Subcutaneous abdominal adipose tissue (tissue), 5 donors: ENCODE measurements at regions not wholly inside any gene's neighbourhood (a gene's known extent, or its start where the extent isn't known, plus 50 kb on each side); places are given as distances from the start of the nearest gene placed in this dataset.

Source experiments
- H3K27ac ChIP-seq: one replicate; pipeline ENCODE4 v1.7.0; 2013; ENCODE audit warnings: low read depth, mild to moderate bottlenecking, inconsistent platforms, low read length, moderate library complexity
- H3K27me3 ChIP-seq, 5 donors: one replicate each; pipeline ENCODE4 v1.7.0; 2013; ENCODE audit warnings: low read length in 5 of 5, inconsistent platforms in 1 of 5; ENCODE audit not compliant: control insufficient read depth in 5 of 5, insufficient read depth in 4 of 5
- H3K36me3 ChIP-seq, 5 donors: one replicate each; pipeline ENCODE4 v1.7.0; 2013; ENCODE audit warnings: low read length in 5 of 5; ENCODE audit not compliant: control insufficient read depth in 5 of 5, insufficient read depth in 5 of 5
- H3K4me1 ChIP-seq, 5 donors: one replicate each; pipeline ENCODE4 v1.7.0; 2013; ENCODE audit warnings: low read length in 5 of 5, mild to moderate bottlenecking in 3 of 5, moderate library complexity in 1 of 5; ENCODE audit not compliant: control insufficient read depth in 5 of 5, insufficient read depth in 5 of 5
- H3K4me3 ChIP-seq, 5 donors: one replicate each; pipeline ENCODE4 v1.7.0; 2013; ENCODE audit warnings: low read length in 5 of 5, low read depth in 1 of 5
- H3K9ac ChIP-seq, 5 donors: one replicate each; pipeline ENCODE4 v1.7.0; 2013; ENCODE audit warnings: low read length in 5 of 5, mild to moderate bottlenecking in 4 of 5, moderate library complexity in 3 of 5
- H3K9me3 ChIP-seq, 5 donors: one replicate each; pipeline ENCODE4 v1.7.0; 2013; ENCODE audit warnings: low read length in 5 of 5; ENCODE audit not compliant: control insufficient read depth in 5 of 5
- donor health status: healthy.
- donor health status: healthy.
- donor health status: healthy.
- donor health status: healthy.
- donor health status: healthy.

DNA sequence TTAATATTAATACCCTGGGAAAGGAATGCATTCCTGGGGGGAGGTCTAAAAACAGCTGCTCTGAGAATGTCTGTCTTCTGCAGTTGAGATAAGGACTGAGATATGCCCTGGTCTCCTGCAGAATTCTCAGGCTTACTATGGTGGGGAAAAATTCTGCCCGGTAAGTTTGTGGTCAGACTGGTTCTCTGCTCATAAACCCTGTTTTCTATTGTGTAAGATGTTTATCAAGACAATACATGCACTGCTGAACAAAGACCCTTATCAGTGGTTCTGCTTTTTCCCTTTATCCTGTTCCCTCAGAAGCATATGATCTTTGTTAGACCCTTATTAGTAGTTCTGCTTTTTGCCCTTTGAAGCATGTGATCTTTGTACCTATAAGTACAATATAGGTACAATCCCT, 494.6 kb downstream of the CNTN6 start:
- peaks cover 0 to 33% (median 16%) of the 10 kb centered on the region in 5 donors for H3K9me3 ChIP-seq

DNA sequence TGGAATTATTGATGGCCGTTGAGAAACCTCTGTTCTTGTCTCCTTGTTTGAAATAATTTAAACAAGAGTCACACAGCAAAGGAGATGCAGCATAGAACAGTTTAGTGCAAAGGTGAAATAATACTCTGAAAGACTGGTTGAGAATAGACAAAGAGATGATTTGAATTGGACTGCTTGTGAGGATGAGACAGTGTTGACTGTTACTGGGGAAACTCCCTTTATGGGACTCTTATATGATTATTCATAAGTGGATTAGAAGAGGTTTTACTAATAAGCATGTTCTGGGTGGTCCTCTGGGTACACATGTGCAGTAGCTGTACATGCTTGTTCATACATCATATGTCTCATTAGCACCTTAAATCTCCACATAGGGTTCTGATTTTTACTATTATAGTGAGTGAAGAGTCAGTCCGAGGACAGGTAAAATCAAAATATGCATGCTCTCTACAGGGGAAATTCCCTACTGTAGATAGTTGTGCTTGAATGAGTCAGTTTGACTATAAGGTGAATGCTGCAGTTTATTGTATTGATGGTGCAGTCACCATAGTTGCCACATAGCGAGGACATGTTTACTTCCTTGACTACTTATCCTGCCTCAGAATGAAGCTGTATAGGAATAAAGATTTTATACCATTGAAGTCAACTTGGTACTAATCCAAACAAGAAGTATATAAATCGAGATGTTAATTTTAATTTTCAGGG, 498.7 kb downstream of the CNTN6 start:
- Histone ChIP-seq H3K36me3 (no peaks in the 10 kb centered on the region), H3K27me3 (no peaks in the 10 kb centered on the region), H3K9me3 (peaks cover 0 to 26% (median 16%) of the 10 kb centered on the region in 5 donors), H3K4me3 (no peak overlapping the region), H3K27ac (no peak overlapping the region), H3K4me1 (no peaks in the 10 kb centered on the region), H3K9ac (no peak overlapping the region)

More for the DNA sequence above, 494.6 kb downstream of the CNTN6 start:
- H3K4me3 ChIP-seq: no peak overlapping the region
- no peak overlapping the region for H3K27ac ChIP-seq
- no peaks in the 10 kb centered on the region for H3K27me3 ChIP-seq
- no peaks in the 10 kb centered on the region for H3K4me1 ChIP-seq
- no peaks in the 10 kb centered on the region for H3K36me3 ChIP-seq
- H3K9ac ChIP-seq: no peak overlapping the region

DNA sequence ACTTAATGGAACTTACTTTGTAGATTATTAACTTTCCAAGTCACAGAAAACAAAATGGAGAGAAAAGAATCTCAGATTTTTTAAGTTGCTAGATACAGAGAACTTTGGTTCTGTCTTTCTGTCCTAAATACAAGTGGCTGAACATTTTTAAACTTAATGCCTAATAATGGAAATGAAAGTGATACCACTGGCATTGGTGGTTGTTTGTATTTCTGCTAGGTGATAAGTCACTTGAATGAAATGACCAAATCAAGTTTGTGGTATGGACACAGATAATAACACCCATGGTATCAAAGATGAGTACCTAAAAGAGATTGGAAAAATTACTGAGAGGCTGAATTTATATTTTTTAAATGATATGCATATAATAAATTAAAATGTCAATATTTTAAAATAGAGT, 502.1 kb downstream of the CNTN6 start:
- Histone ChIP-seq H3K27me3 (no peaks in the 10 kb centered on the region), H3K9ac (no peak overlapping the region), H3K4me3 (no peak overlapping the region), H3K36me3 (no peaks in the 10 kb centered on the region), H3K27ac (no peak overlapping the region), H3K9me3 (peaks cover 0 to 13% (median 6%) of the 10 kb centered on the region in 5 donors), H3K4me1 (no peaks in the 10 kb centered on the region)

DNA sequence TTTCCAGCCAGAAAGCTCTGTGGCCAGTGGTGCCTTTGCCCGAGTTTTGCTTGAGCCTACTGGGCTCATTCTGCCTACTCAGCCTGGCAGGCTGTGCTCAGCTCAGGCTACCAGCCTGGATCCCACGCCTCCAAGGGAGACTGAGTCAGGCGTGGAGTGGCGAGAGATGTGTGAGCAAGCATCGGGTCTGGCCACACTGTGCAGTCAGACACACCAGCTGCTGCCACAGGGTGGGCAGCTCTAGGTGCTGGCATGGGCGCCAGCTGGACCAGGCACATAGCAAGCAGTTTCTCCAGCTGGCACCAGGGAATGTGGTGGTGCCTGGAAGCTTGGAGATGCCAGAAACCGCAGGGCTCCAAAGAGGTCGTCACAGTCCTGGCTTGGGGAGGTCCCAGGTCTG, 498.5 kb upstream of the CNTN4 start:
- no peaks in the 10 kb centered on the region for H3K36me3 ChIP-seq
- no peak overlapping the region for H3K4me3 ChIP-seq
- no peaks in the 10 kb centered on the region for H3K27me3 ChIP-seq

DNA sequence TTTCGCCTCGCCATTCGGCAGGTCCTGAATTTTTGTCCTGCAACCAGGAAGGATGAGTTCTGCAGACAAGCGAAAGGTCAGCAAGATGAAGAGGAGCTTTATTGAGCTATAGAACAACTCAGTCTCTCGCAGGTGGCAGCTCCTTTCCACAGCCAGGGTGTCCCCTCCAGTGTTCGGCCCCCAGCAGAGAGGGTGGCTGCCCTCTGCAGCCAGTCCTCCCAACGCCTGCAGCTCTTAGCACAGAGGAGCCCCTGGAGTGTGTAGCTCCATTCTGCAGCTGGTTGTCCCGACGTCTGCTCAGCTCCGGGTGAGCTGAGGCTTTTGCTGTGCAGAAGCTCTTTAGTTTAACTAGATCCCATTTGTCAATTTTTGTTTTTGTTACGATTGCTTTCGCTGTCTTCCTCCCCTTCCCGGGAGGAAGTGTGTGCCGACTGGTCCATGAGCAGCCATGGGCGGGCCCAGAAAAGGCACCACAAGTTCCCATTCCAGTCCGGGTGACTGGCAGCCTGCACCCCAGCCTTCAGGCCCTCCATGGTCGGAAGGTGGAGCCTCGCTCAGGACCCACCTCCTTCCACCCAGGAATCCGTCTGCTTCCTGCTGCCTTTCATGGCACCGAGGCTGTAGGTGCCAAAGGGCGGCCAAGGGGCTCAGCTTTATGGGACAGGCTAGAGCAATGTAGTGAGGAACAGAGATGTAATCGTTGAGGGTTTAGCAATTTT, 497.8 kb upstream of the CNTN4 start:
- Histone ChIP-seq H3K4me1 (no peaks in the 10 kb centered on the region), H3K4me3 (no peak overlapping the region), H3K9ac (no peak overlapping the region), H3K27me3 (no peaks in the 10 kb centered on the region), H3K27ac (no peak overlapping the region), H3K9me3 (peaks cover 0 to 4% (median 0%) of the 10 kb centered on the region in 5 donors), H3K36me3 (no peaks in the 10 kb centered on the region)

More for the DNA sequence above, 498.5 kb upstream of the CNTN4 start:
- H3K27ac ChIP-seq: no peak overlapping the region
- no peaks in the 10 kb centered on the region for H3K4me1 ChIP-seq
- peaks cover 0 to 4% (median 0%) of the 10 kb centered on the region in 5 donors for H3K9me3 ChIP-seq
- H3K9ac ChIP-seq: no peak overlapping the region

DNA sequence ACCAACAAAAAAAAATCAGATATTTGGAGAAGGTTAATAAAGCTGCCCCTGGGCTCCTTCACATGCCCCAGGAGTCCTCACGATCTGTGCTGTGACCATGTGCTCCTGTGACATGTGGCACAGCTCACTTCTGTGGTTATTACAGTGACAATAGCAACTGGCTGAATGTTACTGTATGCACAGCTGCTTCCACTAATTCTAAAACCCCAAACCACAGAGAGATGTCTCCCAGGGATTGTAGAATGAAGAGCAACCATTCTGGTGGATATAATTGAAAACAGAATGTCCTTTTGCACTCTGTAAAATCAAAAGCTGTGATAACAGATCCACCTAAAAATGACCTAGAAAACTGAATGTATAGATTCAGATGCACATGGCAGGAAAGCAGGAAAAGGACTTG, 489.2 kb upstream of the CNTN4 start:
- Histone ChIP-seq H3K27ac (no peak overlapping the region), H3K36me3 (no peaks in the 10 kb centered on the region), H3K4me3 (no peak overlapping the region), H3K9ac (no peak overlapping the region), H3K27me3 (no peaks in the 10 kb centered on the region), H3K9me3 (no peaks in the 10 kb centered on the region), H3K4me1 (no peaks in the 10 kb centered on the region)

DNA sequence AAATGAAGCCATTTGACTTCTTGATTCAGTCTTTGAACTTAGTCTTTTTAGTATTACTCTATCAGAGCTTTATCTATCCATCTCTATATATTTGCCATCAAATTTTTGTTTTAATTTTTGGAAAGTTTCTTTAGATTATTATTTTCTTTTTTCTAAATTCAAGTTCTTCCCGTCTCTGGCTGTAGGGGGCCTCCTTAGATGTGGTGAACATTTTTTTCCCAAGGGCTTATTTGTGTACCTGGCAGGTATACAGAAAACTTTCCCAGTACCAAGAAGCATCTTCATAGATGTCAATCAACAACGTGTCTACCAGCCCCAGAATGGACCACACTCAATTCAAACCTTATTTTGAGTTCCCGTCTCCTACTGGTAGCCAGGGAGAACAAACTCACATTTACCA, 486.8 kb upstream of the CNTN4 start:
- Histone ChIP-seq H3K4me3 (no peak overlapping the region), H3K9me3 (no peaks in the 10 kb centered on the region), H3K4me1 (no peaks in the 10 kb centered on the region), H3K27ac (no peak overlapping the region), H3K36me3 (no peaks in the 10 kb centered on the region), H3K9ac (no peak overlapping the region), H3K27me3 (no peaks in the 10 kb centered on the region)

DNA sequence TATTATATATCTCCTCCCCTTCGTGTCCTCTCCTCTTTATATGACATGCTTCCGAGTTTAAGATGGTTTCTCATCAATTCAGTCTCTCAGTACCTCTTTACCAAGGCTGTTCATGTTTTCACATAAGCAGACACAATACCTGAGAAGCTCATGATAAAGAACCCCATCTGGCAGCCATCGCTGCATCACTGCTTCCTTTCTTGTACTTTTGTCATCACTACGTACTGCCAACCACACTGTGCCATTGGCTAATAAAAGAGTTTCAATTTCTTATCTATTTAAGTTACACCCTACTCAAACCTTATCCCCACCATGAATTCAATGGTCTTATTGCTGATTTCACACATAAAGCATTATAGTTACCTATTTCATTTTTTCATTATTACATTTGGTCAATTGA, 484.7 kb upstream of the CNTN4 start:
- Histone ChIP-seq H3K9ac (no peak overlapping the region), H3K4me3 (no peak overlapping the region), H3K9me3 (no peaks in the 10 kb centered on the region), H3K27ac (no peak overlapping the region), H3K27me3 (no peaks in the 10 kb centered on the region), H3K36me3 (no peaks in the 10 kb centered on the region), H3K4me1 (no peaks in the 10 kb centered on the region)

DNA sequence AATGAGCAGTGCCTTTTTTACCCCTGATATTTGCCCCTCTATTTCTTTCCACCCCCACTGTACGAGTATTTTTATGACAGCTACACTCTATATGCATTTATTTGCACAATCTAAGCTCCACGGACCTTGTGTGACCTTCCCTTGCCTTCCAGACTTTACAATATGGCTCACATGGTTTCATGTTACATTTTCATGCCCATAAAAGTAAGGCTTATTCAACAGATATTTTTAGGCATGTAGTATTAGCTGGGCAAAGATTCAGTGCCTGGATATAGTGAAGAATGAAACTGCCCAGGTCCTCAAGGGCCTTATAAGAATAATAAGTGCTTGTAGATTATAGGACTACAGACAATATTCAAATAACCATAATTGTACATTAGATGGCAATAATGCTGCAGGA, 481.9 kb upstream of the CNTN4 start:
- H3K4me1 ChIP-seq: no peaks in the 10 kb centered on the region
- no peaks in the 10 kb centered on the region for H3K36me3 ChIP-seq
- no peak overlapping the region for H3K9ac ChIP-seq

DNA sequence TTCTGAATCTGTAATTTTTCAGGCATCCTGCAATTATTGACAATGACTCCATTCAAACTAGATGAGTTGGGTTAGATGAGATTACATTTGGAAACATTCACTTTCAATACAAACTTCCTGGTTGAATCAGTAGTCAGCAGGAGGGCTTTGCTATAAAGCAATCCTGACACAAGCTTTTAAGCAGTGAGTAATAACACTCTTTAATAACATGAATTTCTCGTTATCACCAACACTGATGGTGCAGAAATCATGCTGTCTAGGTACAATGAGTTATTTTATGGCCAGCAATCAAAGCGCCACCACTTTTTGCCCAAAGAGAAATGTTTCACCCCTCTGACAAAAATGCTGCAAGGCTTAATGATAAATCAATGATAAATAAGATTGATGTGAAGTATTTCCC, 474.8 kb upstream of the CNTN4 start:
- H3K36me3 ChIP-seq: no peaks in the 10 kb centered on the region
- H3K27me3 ChIP-seq: no peaks in the 10 kb centered on the region
- no peaks in the 10 kb centered on the region for H3K4me1 ChIP-seq
- H3K9ac ChIP-seq: no peak overlapping the region
- H3K27ac ChIP-seq: no peak overlapping the region
- no peak overlapping the region for H3K4me3 ChIP-seq
- no peaks in the 10 kb centered on the region for H3K9me3 ChIP-seq

More for the DNA sequence above, 481.9 kb upstream of the CNTN4 start:
- Histone ChIP-seq H3K27ac (no peak overlapping the region), H3K9me3 (no peaks in the 10 kb centered on the region), H3K27me3 (no peaks in the 10 kb centered on the region), H3K4me3 (no peak overlapping the region)
